ENCODE measurements at regions not wholly inside any gene's neighbourhood (a gene's known extent, or its start where the extent isn't known, plus 50 kb on each side); places are given as distances from the start of the nearest gene placed in this dataset.

GRCh38 chrX:112341598-112341997 is 259.0 kb upstream of the TRPC5 start:
- no peaks in the 10 kb centered on the region for H3K27me3 ChIP-seq (replicated peaks in 1 of 2; ENCODE audit: control insufficient read depth in 2 of 2, insufficient read depth in 2 of 2, low read length in 1 of 2)
- no peaks in the 10 kb centered on the region for H3K36me3 ChIP-seq (ENCODE audit: control insufficient read depth in 2 of 2, insufficient read depth in 2 of 2, low read length in 1 of 2)
- no peaks in the 10 kb centered on the region for H3K79me2 ChIP-seq (ENCODE audit: control insufficient read depth, insufficient read depth, low read length)
- SMC1A ChIA-PET (ENCODE audit: uncharacterized antibody, unreplicated experiment), result no interaction called here
- no peak overlapping the region for H3K4me2 ChIP-seq (ENCODE audit: control insufficient read depth, insufficient read depth)
- 2% methylated on average over 2 of the region's 2 CpGs for WGBS (ENCODE audit: insufficient coverage, insufficient replicate concordance, low lambda C conversion rate, missing lambda C conversion rate)
- no peak for FAIRE-seq
- H2AFZ ChIP-seq (ENCODE audit: control insufficient read depth, low read depth, low read length), result no peak overlapping the region
- intact Hi-C loops (cut with micrococcal nuclease; ENCODE audit: unreplicated experiment) (no loop called here), in situ Hi-C loops (cut with MboI) (no loop called here)
- RAD21 ChIA-PET (ENCODE audit: unreplicated experiment), result no interaction called here
- H3K4me3 ChIP-seq, result no peak overlapping the region
- no peak overlapping the region for H3K27ac ChIP-seq (ENCODE audit: control insufficient read depth, insufficient read depth)
- CTCF ChIA-PET, result no interaction called here
- no peak for ATAC-seq
- no peaks in the 10 kb centered on the region for H3K9me3 ChIP-seq (replicated peaks; ENCODE audit: control insufficient read depth, insufficient read depth, low read length)
- BruUV-seq (replicated peaks), result no TSS peak
- no peak overlapping the region for H3K9ac ChIP-seq (ENCODE audit: control insufficient read depth, insufficient read depth, low read length)
- H4K20me1 ChIP-seq (ENCODE audit: control insufficient read depth, insufficient read depth), result no peaks in the 10 kb centered on the region
- POLR2A ChIA-PET, result no interaction called here
- DNase-seq (ENCODE audit: low read depth, low spot score), result no peak
- H3K4me1 ChIP-seq (ENCODE audit: control insufficient read depth, insufficient read depth, low read length), result no peaks in the 10 kb centered on the region
- TF ChIP-seq, protein P1, sequence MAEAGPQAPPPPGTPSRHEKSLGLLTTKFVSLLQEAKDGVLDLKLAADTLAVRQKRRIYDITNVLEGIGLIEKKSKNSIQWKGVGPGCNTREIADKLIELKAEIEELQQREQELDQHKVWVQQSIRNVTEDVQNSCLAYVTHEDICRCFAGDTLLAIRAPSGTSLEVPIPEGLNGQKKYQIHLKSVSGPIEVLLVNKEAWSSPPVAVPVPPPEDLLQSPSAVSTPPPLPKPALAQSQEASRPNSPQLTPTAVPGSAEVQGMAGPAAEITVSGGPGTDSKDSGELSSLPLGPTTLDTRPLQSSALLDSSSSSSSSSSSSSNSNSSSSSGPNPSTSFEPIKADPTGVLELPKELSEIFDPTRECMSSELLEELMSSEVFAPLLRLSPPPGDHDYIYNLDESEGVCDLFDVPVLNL (IDR thresholded peaks at IDR 0.05; ENCODE audit: low read depth, low read length), result no peak
- TF ChIP-seq, protein P2, sequence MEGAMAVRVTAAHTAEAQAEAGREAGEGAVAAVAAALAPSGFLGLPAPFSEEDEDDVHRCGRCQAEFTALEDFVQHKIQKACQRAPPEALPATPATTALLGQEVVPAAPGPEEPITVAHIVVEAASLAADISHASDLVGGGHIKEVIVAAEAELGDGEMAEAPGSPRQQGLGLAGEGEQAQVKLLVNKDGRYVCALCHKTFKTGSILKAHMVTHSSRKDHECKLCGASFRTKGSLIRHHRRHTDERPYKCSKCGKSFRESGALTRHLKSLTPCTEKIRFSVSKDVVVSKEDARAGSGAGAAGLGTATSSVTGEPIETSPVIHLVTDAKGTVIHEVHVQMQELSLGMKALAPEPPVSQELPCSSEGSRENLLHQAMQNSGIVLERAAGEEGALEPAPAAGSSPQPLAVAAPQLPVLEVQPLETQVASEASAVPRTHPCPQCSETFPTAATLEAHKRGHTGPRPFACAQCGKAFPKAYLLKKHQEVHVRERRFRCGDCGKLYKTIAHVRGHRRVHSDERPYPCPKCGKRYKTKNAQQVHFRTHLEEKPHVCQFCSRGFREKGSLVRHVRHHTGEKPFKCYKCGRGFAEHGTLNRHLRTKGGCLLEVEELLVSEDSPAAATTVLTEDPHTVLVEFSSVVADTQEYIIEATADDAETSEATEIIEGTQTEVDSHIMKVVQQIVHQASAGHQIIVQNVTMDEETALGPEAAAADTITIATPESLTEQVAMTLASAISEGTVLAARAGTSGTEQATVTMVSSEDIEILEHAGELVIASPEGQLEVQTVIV (IDR thresholded peaks at IDR 0.05; ENCODE audit: borderline replicate concordance, partially characterized antibody), result no peak
- TF ChIP-seq RAD21 (IDR thresholded peaks at IDR 0.05; ENCODE audit: insufficient read depth, low read depth, low read length) (no peak), TBL1XR1 (IDR thresholded peaks at IDR 0.05; ENCODE audit: low read depth, low read length) (no peak), ZZZ3 (IDR thresholded peaks at IDR 0.05; ENCODE audit: control insufficient read depth, insufficient read length, low read depth) (no peak), CREM (IDR thresholded peaks at IDR 0.05; ENCODE audit: low read depth) (no peak), SIN3A (IDR thresholded peaks at IDR 0.05; ENCODE audit: low read depth, low read length) (no peak), MTA3 (IDR thresholded peaks at IDR 0.05; ENCODE audit: borderline replicate concordance, low read length) (no peak), NBN (IDR thresholded peaks at IDR 0.05) (no peak), KAT2A (conservative IDR thresholded peaks at IDR 0.05; ENCODE audit: control insufficient read depth, low read depth, low read length) (no peak), NR2C2 (IDR thresholded peaks at IDR 0.05; ENCODE audit: borderline replicate concordance, control insufficient read depth, insufficient read length, low read depth) (no peak), ZNF274 (IDR thresholded peaks at IDR 0.05; ENCODE audit: insufficient read depth, insufficient read length) (no peak), ZNF207 (IDR thresholded peaks at IDR 0.05; ENCODE audit: borderline replicate concordance) (no peak), HDGF (IDR thresholded peaks at IDR 0.05) (no peak), EGR1 (IDR thresholded peaks at IDR 0.05; ENCODE audit: borderline replicate concordance in 1 of 2, low read depth in 2 of 2, low read length in 2 of 2) (no peak), ZNF24 (IDR thresholded peaks at IDR 0.05) (no peak), E2F8 (IDR thresholded peaks at IDR 0.05; ENCODE audit: low read depth, partially characterized antibody) (no peak)

All from GM12878 (cell line).